ENCODE measurements at regions not wholly inside any gene's neighbourhood (a gene's known extent, or its start where the extent isn't known, plus 50 kb on each side); places are given as distances from the start of the nearest gene placed in this dataset.

DNA sequence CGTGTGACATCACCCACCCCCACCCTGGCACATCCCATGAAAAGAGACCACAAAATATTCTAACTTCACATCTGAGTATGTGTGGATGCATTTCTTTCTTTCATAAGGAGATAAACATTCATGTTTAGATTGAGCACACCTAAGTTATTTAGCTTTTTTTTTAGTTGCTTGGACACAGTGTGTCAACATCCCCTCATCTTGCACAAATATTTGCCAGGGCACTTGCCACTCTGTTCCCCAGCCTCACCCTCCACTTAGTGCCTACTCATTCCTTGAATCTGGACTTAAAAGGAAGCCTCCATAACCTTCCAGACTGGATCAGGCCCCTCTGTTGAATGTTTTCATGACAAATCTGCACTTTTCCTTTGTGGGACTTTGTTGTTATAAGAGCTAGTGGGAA lies 338.9 kb upstream of the IGFBP3 start:
- TF ChIP-seq, protein P1, sequence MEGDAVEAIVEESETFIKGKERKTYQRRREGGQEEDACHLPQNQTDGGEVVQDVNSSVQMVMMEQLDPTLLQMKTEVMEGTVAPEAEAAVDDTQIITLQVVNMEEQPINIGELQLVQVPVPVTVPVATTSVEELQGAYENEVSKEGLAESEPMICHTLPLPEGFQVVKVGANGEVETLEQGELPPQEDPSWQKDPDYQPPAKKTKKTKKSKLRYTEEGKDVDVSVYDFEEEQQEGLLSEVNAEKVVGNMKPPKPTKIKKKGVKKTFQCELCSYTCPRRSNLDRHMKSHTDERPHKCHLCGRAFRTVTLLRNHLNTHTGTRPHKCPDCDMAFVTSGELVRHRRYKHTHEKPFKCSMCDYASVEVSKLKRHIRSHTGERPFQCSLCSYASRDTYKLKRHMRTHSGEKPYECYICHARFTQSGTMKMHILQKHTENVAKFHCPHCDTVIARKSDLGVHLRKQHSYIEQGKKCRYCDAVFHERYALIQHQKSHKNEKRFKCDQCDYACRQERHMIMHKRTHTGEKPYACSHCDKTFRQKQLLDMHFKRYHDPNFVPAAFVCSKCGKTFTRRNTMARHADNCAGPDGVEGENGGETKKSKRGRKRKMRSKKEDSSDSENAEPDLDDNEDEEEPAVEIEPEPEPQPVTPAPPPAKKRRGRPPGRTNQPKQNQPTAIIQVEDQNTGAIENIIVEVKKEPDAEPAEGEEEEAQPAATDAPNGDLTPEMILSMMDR (IDR thresholded peaks at IDR 0.05): no peak
- no peak for TF ChIP-seq POLR2A (IDR thresholded peaks at IDR 0.05)

All from thyroid gland (tissue), 4 donors.